Kidney (tissue), 13 donors: ENCODE measurements at regions not wholly inside any gene's neighbourhood (a gene's known extent, or its start where the extent isn't known, plus 50 kb on each side); places are given as distances from the start of the nearest gene placed in this dataset.

ENCODE experiments used
- DNase-seq, 5 donors: peaks; one replicate each; pipeline ENCODE4 v3.0.0-alpha.2; 2013 to 2020
- FAIRE-seq: peaks from 2 replicates; lab custom pipeline; 2012; peaks lifted over from hg19 to GRCh38; lab: Jason Lieb, UNC
- H3K27ac ChIP-seq, 2 donors: one replicate each; pipeline ENCODE4 v1.7.0; 2013; ENCODE audit warnings: low read depth in 2 of 2, low read length in 2 of 2, inconsistent platforms in 1 of 2
- H3K27me3 ChIP-seq: one replicate; pipeline ENCODE4 v1.7.1; 2013; ENCODE audit warnings: low read length, inconsistent platforms; ENCODE audit not compliant: control insufficient read depth, insufficient read depth
- H3K36me3 ChIP-seq, 3 donors: one replicate each; pipeline versions ENCODE4 v1.7.0 to v1.7.1; 2013; ENCODE audit warnings: low read length in 3 of 3, control low read depth in 1 of 3, inconsistent platforms in 1 of 3; ENCODE audit not compliant: insufficient read depth in 3 of 3, control insufficient read depth in 2 of 3
- H3K4me1 ChIP-seq, 3 donors: one replicate each; pipeline versions ENCODE4 v1.7.0 to v1.7.1; 2013; ENCODE audit warnings: low read length in 3 of 3, inconsistent platforms in 1 of 3, low read depth in 1 of 3; ENCODE audit not compliant: control insufficient read depth in 2 of 3, insufficient read depth in 2 of 3
- H3K4me3 ChIP-seq, 3 donors: one replicate each; pipeline versions ENCODE4 v1.7.0 to v1.8.1; 2013; ENCODE audit warnings: low read length in 3 of 3, control low read depth in 1 of 3, inconsistent platforms in 1 of 3
- H3K9ac ChIP-seq, 3 donors: one replicate each; pipeline versions ENCODE4 v1.7.0 to v1.7.1; 2013; ENCODE audit warnings: low read length in 3 of 3, control low read depth in 1 of 3, inconsistent platforms in 1 of 3
- H3K9me3 ChIP-seq, 3 donors: one replicate each; pipeline versions ENCODE4 v1.7.0 to v1.7.1; 2013; ENCODE audit warnings: low read length in 3 of 3, control low read depth in 1 of 3, inconsistent platforms in 1 of 3; ENCODE audit not compliant: control insufficient read depth in 2 of 3, insufficient read depth in 1 of 3
- CTCF ChIP-seq: IDR thresholded peaks from 3 replicates; pipeline ENCODE4 v1.5.1; 2012; ENCODE audit warnings: mild to moderate bottlenecking, moderate library complexity, borderline replicate concordance; ENCODE audit not compliant: insufficient read depth; ENCODE audit errors: extremely low read depth
- intact Hi-C: fragments of 100-400 bp; cut with DNase I; formaldehyde crosslinking; loops from one replicate; pipeline ENCODE4 v1.11.1; 2022
- donor health status: control.
- donor health status: control.
- donor health status: control.
- donor health status: control.
- donor health status: control.
- donor health status: DM: yes; HTN: yes; CAD: no.
- donor health status: Normal renal cell carcinoma (clear cell type).

- H3K4me1 ChIP-seq, result no peaks in the 10 kb centered on the region
- TF ChIP-seq CTCF, result no peak
- no peak for DNase-seq
- H3K36me3 ChIP-seq, result no peaks in the 10 kb centered on the region
- no peaks in the 10 kb centered on the region for H3K27me3 ChIP-seq
- no peaks in the 10 kb centered on the region for H3K9me3 ChIP-seq
- FAIRE-seq, result no peak
- H3K9ac ChIP-seq, result no peak overlapping the region
- H3K4me3 ChIP-seq, result no peak overlapping the region
- H3K27ac ChIP-seq, result no peak overlapping the region
- intact Hi-C loops, result no loop called here
Measured at GRCh38 chr20:18908109-18908508, 94.5 kb downstream of the SCP2D1 start.

GRCh38 chr20:18909254-18909653 is 95.7 kb downstream of the SCP2D1 start:
- no peaks in the 10 kb centered on the region for H3K9me3 ChIP-seq
- no peaks in the 10 kb centered on the region for H3K27me3 ChIP-seq
- DNase-seq (no peak), FAIRE-seq (no peak)
- H3K27ac ChIP-seq, result no peak overlapping the region
- intact Hi-C loops, result no loop called here
- H3K4me1 ChIP-seq, result no peaks in the 10 kb centered on the region
- TF ChIP-seq CTCF, result no peak
- H3K9ac ChIP-seq, result no peak overlapping the region
- no peaks in the 10 kb centered on the region for H3K36me3 ChIP-seq
- no peak overlapping the region for H3K4me3 ChIP-seq

GRCh38 chr20:18913701-18914100 is 100.1 kb downstream of the SCP2D1 start:
- TF ChIP-seq CTCF, result no peak
- FAIRE-seq, result no peak
- H3K27me3 ChIP-seq, result no peaks in the 10 kb centered on the region

GRCh38 chr20:18914796-18915195 is 101.2 kb downstream of the SCP2D1 start:
- H3K9ac ChIP-seq, result no peak overlapping the region
- no peak for TF ChIP-seq CTCF
- no peak for DNase-seq
- no peaks in the 10 kb centered on the region for H3K27me3 ChIP-seq
- no peaks in the 10 kb centered on the region for H3K36me3 ChIP-seq
- H3K27ac ChIP-seq, result no peak overlapping the region
- H3K4me1 ChIP-seq, result no peaks in the 10 kb centered on the region
- no peaks in the 10 kb centered on the region for H3K9me3 ChIP-seq
- FAIRE-seq, result no peak
- intact Hi-C loops, result no loop called here
- no peak overlapping the region for H3K4me3 ChIP-seq

More at GRCh38 chr20:18913701-18914100, 100.1 kb downstream of the SCP2D1 start:
- Histone ChIP-seq H3K9ac (no peak overlapping the region), H3K9me3 (no peaks in the 10 kb centered on the region), H3K4me1 (no peaks in the 10 kb centered on the region), H3K27ac (no peak overlapping the region), H3K36me3 (no peaks in the 10 kb centered on the region), H3K4me3 (no peak overlapping the region)
- DNase-seq, result no peak
- intact Hi-C loops, result no loop called here
